ENCODE measurements at regions not wholly inside any gene's neighbourhood (a gene's known extent, or its start where the extent isn't known, plus 50 kb on each side); places are given as distances from the start of the nearest gene placed in this dataset.

- TF ChIP-seq, protein P1, sequence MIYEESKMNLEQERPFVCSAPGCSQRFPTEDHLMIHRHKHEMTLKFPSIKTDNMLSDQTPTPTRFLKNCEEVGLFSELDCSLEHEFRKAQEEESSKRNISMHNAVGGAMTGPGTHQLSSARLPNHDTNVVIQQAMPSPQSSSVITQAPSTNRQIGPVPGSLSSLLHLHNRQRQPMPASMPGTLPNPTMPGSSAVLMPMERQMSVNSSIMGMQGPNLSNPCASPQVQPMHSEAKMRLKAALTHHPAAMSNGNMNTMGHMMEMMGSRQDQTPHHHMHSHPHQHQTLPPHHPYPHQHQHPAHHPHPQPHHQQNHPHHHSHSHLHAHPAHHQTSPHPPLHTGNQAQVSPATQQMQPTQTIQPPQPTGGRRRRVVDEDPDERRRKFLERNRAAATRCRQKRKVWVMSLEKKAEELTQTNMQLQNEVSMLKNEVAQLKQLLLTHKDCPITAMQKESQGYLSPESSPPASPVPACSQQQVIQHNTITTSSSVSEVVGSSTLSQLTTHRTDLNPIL (CRISPR knock-in tag; IDR thresholded peaks at IDR 0.05; ENCODE audit: low read depth): peak; percentile 95
- TF ChIP-seq TCF4 (CRISPR knock-in tag; IDR thresholded peaks at IDR 0.05; ENCODE audit: borderline replicate concordance): no peak
- peak; percentile 45; the same call in 1 of the 2 replicates for TF ChIP-seq ZNF8 (CRISPR knock-in tag; IDR thresholded peaks at IDR 0.05)
- no peak for TF ChIP-seq CSDC2 (CRISPR knock-in tag; IDR thresholded peaks at IDR 0.05)
- no peak for TF ChIP-seq RARB (CRISPR knock-in tag; IDR thresholded peaks at IDR 0.05)
Measured at GRCh38 chr1:219304227-219305226, 130.8 kb downstream of the LYPLAL1 start.
